Trophoblast cell (in vitro differentiated cells and primary cell): ENCODE measurements at regions not wholly inside any gene's neighbourhood (a gene's known extent, or its start where the extent isn't known, plus 50 kb on each side); places are given as distances from the start of the nearest gene placed in this dataset.

Experiments used
- DNase-seq, 2 donors: peaks; one replicate each; pipeline ENCODE4 v3.0.0-alpha.2; 2016
- H2AFZ ChIP-seq: 2 replicates; pipeline ENCODE4 v1.6.1; 2013; ENCODE audit warnings: low read length, moderate library complexity, mild to moderate bottlenecking; ENCODE audit not compliant: insufficient read depth, poor library complexity
- H2AK5ac ChIP-seq: 2 replicates; pipeline ENCODE4 v1.6.1; 2013; ENCODE audit warnings: mild to moderate bottlenecking, low read length
- H2BK120ac ChIP-seq: 2 replicates; pipeline ENCODE4 v1.6.1; 2013; ENCODE audit warnings: low read length, mild to moderate bottlenecking, moderate library complexity; ENCODE audit not compliant: insufficient read depth, poor library complexity
- H2BK12ac ChIP-seq: 2 replicates; pipeline ENCODE4 v1.6.1; 2013; ENCODE audit warnings: mild to moderate bottlenecking, low read length, moderate library complexity
- H2BK5ac ChIP-seq: 2 replicates; pipeline ENCODE4 v1.6.1; 2013; ENCODE audit warnings: low read length, low read depth, moderate library complexity, mild to moderate bottlenecking; ENCODE audit not compliant: poor library complexity
- H3K14ac ChIP-seq: 2 replicates; pipeline ENCODE4 v1.6.1; 2013; ENCODE audit warnings: mild to moderate bottlenecking, low read length
- H3K18ac ChIP-seq: 2 replicates; pipeline ENCODE4 v1.6.1; 2013; ENCODE audit warnings: mild to moderate bottlenecking, low read length
- H3K23ac ChIP-seq: 2 replicates; pipeline ENCODE4 v1.6.1; 2013; ENCODE audit warnings: low read length
- H3K27ac ChIP-seq: 2 replicates; pipeline ENCODE4 v1.5.1; 2013; ENCODE audit warnings: low read depth, mild to moderate bottlenecking, inconsistent platforms, low read length, moderate library complexity
- H3K27me3 ChIP-seq: 2 replicates; pipeline ENCODE4 v1.6.1; 2013; ENCODE audit warnings: inconsistent platforms, mild to moderate bottlenecking, low read length, moderate library complexity; ENCODE audit not compliant: insufficient read depth
- H3K36me3 ChIP-seq, 2 experiments: 1 replicate in 1 of 2; 2 replicates in 1 of 2; pipeline ENCODE4 v1.6.1; 2013; ENCODE audit warnings: low read length in 2 of 2, mild to moderate bottlenecking in 2 of 2, moderate library complexity in 1 of 2; ENCODE audit not compliant: insufficient read depth in 2 of 2, control insufficient read depth in 1 of 2
- H3K4ac ChIP-seq: 2 replicates; pipeline ENCODE4 v1.6.1; 2013; ENCODE audit warnings: low read depth, mild to moderate bottlenecking, low read length, moderate library complexity
- H3K4me1 ChIP-seq, 2 experiments: 1 replicate in 1 of 2; 2 replicates in 1 of 2; pipeline ENCODE4 v1.6.1; 2013; ENCODE audit warnings: low read length in 2 of 2, mild to moderate bottlenecking in 2 of 2, moderate library complexity in 1 of 2; ENCODE audit not compliant: insufficient read depth in 2 of 2, control insufficient read depth in 1 of 2
- H3K4me2 ChIP-seq: 2 replicates; pipeline ENCODE4 v1.6.1; 2013; ENCODE audit warnings: inconsistent platforms, mild to moderate bottlenecking, low read length, moderate library complexity
- H3K4me3 ChIP-seq: 2 replicates; pipeline ENCODE4 v1.5.1; 2013; ENCODE audit warnings: mild to moderate bottlenecking, low read depth, low read length, inconsistent platforms
- H3K79me1 ChIP-seq: one replicate; pipeline ENCODE4 v1.6.1; 2013; ENCODE audit warnings: low read length
- H3K79me2 ChIP-seq: 2 replicates; pipeline ENCODE4 v1.6.1; 2013; ENCODE audit warnings: low read length, mild to moderate bottlenecking; ENCODE audit not compliant: control insufficient read depth, insufficient read depth, poor library complexity
- H3K9ac ChIP-seq: 2 replicates; pipeline ENCODE4 v1.6.1; 2013; ENCODE audit warnings: mild to moderate bottlenecking, low read length
- H3K9me3 ChIP-seq: 2 replicates; pipeline ENCODE4 v1.6.1; 2013; ENCODE audit warnings: low read depth, mild to moderate bottlenecking, control low read depth, inconsistent platforms, low read length; ENCODE audit not compliant: insufficient read depth
- H4K12ac ChIP-seq: 2 replicates; pipeline ENCODE4 v1.6.1; 2013; ENCODE audit warnings: low read depth, mild to moderate bottlenecking, low read length, moderate library complexity
- H4K8ac ChIP-seq: 2 replicates; pipeline ENCODE4 v1.6.1; 2013; ENCODE audit warnings: low read depth, mild to moderate bottlenecking, low read length, moderate library complexity
- H4K91ac ChIP-seq: one replicate; pipeline ENCODE4 v1.6.1; 2013; ENCODE audit warnings: low read depth, mild to moderate bottlenecking, low read length, moderate library complexity
- WGBS: extraction: QIAGEN DNeasy Blood & Tissue Kit; methylation state at CpG from one replicate; pipeline ENCODE4 v1.1.7; 2013; ENCODE audit warnings: missing lambda C conversion rate; ENCODE audit not compliant: insufficient read length, insufficient coverage; ENCODE audit errors: extremely low coverage; 5-methylcytosine and 5-hydroxymethylcytosine counted together

- no peak overlapping the region for H2BK12ac ChIP-seq
- H3K27ac ChIP-seq, result no peak overlapping the region
- no peak overlapping the region for H3K23ac ChIP-seq
- H2AK5ac ChIP-seq, result no peak overlapping the region
- no peaks in the 10 kb centered on the region for H3K9me3 ChIP-seq
- no CpG with 5 or more reads among the region's 4 CpGs for WGBS
- no peak overlapping the region for H3K9ac ChIP-seq
- no peak overlapping the region for H4K91ac ChIP-seq
- no peak for DNase-seq
- H3K27me3 ChIP-seq, result no peaks in the 10 kb centered on the region
- H3K4me1 ChIP-seq, result no peaks in the 10 kb centered on the region
- H3K79me2 ChIP-seq, result no peaks in the 10 kb centered on the region
- no peak overlapping the region for H4K8ac ChIP-seq
- no peak overlapping the region for H3K4me3 ChIP-seq
- H3K18ac ChIP-seq, result no peak overlapping the region
- H3K4ac ChIP-seq, result no peak overlapping the region
- no peak overlapping the region for H3K14ac ChIP-seq
- no peaks in the 10 kb centered on the region for H3K36me3 ChIP-seq
- H3K79me1 ChIP-seq, result no peaks in the 10 kb centered on the region
- no peak overlapping the region for H3K4me2 ChIP-seq
- H2BK120ac ChIP-seq, result no peak overlapping the region
- H4K12ac ChIP-seq, result no peak overlapping the region
- no peak overlapping the region for H2AFZ ChIP-seq
- H2BK5ac ChIP-seq, result no peak overlapping the region
Measured at GRCh38 chr13:107753291-107753690, 462.0 kb downstream of the LIG4 start.

- H3K9ac ChIP-seq, result no peak overlapping the region
- no CpG with 5 or more reads among the region's 3 CpGs for WGBS
Measured at GRCh38 chr13:107743983-107744382, 471.4 kb downstream of the LIG4 start.

GRCh38 chr13:107743526-107743925 is 471.8 kb downstream of the LIG4 start:
- no peak overlapping the region for H4K8ac ChIP-seq
- no peak overlapping the region for H4K91ac ChIP-seq
- H3K23ac ChIP-seq, result no peak overlapping the region
- peak overlapping the region; percentile 58 for H3K27ac ChIP-seq
- WGBS, result no CpG with 5 or more reads among the region's 4 CpGs
- H3K79me1 ChIP-seq, result no peaks in the 10 kb centered on the region
- no peak overlapping the region for H3K4me2 ChIP-seq
- no peak overlapping the region for H2BK120ac ChIP-seq
- H2BK12ac ChIP-seq, result no peak overlapping the region
- no peaks in the 10 kb centered on the region for H3K36me3 ChIP-seq
- no peak overlapping the region for H4K12ac ChIP-seq
- no peak overlapping the region for H3K9ac ChIP-seq
- no peak overlapping the region for H3K18ac ChIP-seq
- H2BK5ac ChIP-seq, result no peak overlapping the region
- H3K4me3 ChIP-seq, result no peak overlapping the region
- no peak for DNase-seq
- no peak overlapping the region for H2AFZ ChIP-seq
- H3K4me1 ChIP-seq, result peaks cover 0 to 3% of the 10 kb centered on the region in 2 experiments
- H3K14ac ChIP-seq, result no peak overlapping the region
- no peaks in the 10 kb centered on the region for H3K79me2 ChIP-seq
- H3K9me3 ChIP-seq, result no peaks in the 10 kb centered on the region
- H3K27me3 ChIP-seq, result no peaks in the 10 kb centered on the region
- H3K4ac ChIP-seq, result no peak overlapping the region
- no peak overlapping the region for H2AK5ac ChIP-seq

More at GRCh38 chr13:107743983-107744382, 471.4 kb downstream of the LIG4 start:
- Histone ChIP-seq H3K27ac (no peak overlapping the region), H2AFZ (no peak overlapping the region), H3K23ac (no peak overlapping the region), H3K4ac (no peak overlapping the region), H3K18ac (no peak overlapping the region), H3K79me2 (no peaks in the 10 kb centered on the region), H4K91ac (no peak overlapping the region), H2AK5ac (no peak overlapping the region), H3K14ac (no peak overlapping the region), H2BK12ac (no peak overlapping the region), H4K12ac (no peak overlapping the region), H3K4me3 (no peak overlapping the region), H3K9me3 (no peaks in the 10 kb centered on the region), H3K27me3 (no peaks in the 10 kb centered on the region), H2BK5ac (no peak overlapping the region), H3K4me2 (no peak overlapping the region), H4K8ac (no peak overlapping the region), H3K79me1 (no peaks in the 10 kb centered on the region), H3K4me1 (peaks cover 0 to 3% of the 10 kb centered on the region in 2 experiments), H3K36me3 (no peaks in the 10 kb centered on the region), H2BK120ac (no peak overlapping the region)
- DNase-seq, result no peak

GRCh38 chr13:107743100-107743499 is 472.2 kb downstream of the LIG4 start:
- Histone ChIP-seq H2BK120ac (no peak overlapping the region), H2BK12ac (no peak overlapping the region), H3K36me3 (no peaks in the 10 kb centered on the region), H3K79me2 (no peaks in the 10 kb centered on the region), H3K18ac (no peak overlapping the region), H4K91ac (no peak overlapping the region), H3K27me3 (no peaks in the 10 kb centered on the region), H3K4me1 (peaks cover 0 to 3% of the 10 kb centered on the region in 2 experiments), H3K4ac (no peak overlapping the region), H3K4me3 (no peak overlapping the region), H3K4me2 (no peak overlapping the region), H2AK5ac (no peak overlapping the region), H3K9ac (no peak overlapping the region), H3K79me1 (no peaks in the 10 kb centered on the region), H4K12ac (no peak overlapping the region), H2BK5ac (no peak overlapping the region), H4K8ac (no peak overlapping the region), H3K9me3 (no peaks in the 10 kb centered on the region), H3K14ac (no peak overlapping the region), H3K23ac (no peak overlapping the region), H3K27ac (peak overlapping the region; percentile 58), H2AFZ (no peak overlapping the region)
- DNase-seq, result no peak
- WGBS, result no CpG with 5 or more reads among the region's 3 CpGs
